Choroid plexus epithelial cell (primary cell): ENCODE measurements at regions not wholly inside any gene's neighbourhood (a gene's known extent, or its start where the extent isn't known, plus 50 kb on each side); places are given as distances from the start of the nearest gene placed in this dataset.
A peak's percentile ranks its signal among the peaks of the same experiment; 100 is the strongest.

ENCODE experiments used
- DNase-seq: peaks from one replicate; pipeline ENCODE4 v3.0.0-alpha.2; 2010; ENCODE audit warnings: low read depth
- H3K4me3 ChIP-seq: 2 replicates; pipeline ENCODE4 v1.5.1; 2011; ENCODE audit warnings: low read depth, mild to moderate bottlenecking, control low read depth, low read length, moderate library complexity
- TF ChIP-seq, protein P1 (sequence below): conservative IDR thresholded peaks from 2 replicates; pipeline ENCODE4 v1.5.1; 2011; ENCODE audit warnings: low read depth, mild to moderate bottlenecking, control low read depth, inconsistent platforms, low read length, moderate library complexity

DNA sequence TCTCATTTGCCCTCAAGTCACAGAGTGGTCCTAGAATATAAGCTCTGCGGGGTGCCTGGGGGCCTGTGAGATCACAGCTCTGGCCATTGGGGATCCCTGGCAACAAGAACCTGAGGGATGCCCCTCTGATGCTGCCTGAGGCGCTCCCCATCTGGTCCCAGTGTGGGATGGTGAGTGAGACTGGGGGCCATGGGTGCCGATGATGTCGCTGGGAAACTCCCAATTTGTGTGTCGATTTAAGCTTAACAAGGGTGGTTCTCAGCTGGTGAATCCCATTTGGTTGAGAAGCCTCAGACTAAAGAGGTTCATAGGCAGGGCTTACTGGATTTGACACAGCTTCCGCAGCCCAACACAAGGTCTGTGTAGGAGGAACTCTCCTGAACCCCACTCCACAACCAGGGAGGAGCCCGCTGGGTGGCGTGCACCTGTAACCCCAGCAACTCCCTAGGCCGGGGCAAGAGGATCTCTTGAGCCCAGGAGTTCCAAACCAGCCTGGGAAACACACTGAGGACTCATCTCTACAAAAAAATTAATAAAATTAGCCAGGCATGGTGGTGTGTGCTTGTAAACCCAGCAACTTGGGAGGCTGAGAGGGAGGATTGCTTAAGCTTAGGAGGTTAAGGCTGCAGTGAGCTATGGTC is 63.7 kb upstream of the SIAH1 start:
- TF ChIP-seq, protein P1, sequence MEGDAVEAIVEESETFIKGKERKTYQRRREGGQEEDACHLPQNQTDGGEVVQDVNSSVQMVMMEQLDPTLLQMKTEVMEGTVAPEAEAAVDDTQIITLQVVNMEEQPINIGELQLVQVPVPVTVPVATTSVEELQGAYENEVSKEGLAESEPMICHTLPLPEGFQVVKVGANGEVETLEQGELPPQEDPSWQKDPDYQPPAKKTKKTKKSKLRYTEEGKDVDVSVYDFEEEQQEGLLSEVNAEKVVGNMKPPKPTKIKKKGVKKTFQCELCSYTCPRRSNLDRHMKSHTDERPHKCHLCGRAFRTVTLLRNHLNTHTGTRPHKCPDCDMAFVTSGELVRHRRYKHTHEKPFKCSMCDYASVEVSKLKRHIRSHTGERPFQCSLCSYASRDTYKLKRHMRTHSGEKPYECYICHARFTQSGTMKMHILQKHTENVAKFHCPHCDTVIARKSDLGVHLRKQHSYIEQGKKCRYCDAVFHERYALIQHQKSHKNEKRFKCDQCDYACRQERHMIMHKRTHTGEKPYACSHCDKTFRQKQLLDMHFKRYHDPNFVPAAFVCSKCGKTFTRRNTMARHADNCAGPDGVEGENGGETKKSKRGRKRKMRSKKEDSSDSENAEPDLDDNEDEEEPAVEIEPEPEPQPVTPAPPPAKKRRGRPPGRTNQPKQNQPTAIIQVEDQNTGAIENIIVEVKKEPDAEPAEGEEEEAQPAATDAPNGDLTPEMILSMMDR = no peak
- no peak overlapping the region for H3K4me3 ChIP-seq
- no peak for DNase-seq

DNA sequence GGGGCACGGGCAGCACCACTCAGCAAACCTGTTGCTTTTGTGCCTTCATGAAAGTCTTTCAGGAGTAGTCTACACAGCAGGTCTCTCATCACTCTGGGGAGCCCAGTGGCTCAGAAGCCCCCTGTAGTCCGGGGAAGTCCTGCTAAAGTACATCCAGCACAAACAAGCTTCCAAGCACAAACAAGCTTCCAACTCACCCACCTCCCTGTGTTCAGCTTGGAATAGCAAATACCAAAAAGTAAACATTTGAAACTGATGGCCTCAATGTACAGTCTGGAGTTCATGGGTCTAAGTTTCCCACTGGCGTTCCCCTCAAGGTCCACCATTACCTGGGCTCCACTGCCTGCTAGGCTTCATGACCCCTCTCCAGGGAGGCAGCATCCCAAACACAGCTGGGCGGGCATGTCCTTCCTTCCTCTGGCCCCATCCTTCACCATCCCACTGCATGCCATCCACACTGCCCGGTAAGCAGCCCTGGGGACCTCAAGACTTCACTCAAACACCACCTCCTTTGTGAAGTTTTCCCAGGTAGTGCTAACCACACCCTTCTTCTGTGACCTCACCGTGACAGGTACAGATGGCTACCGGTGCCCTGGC is 62.8 kb upstream of the SIAH1 start:
- TF ChIP-seq, protein P1 = no peak
- no peak overlapping the region for H3K4me3 ChIP-seq
- no peak for DNase-seq

DNA sequence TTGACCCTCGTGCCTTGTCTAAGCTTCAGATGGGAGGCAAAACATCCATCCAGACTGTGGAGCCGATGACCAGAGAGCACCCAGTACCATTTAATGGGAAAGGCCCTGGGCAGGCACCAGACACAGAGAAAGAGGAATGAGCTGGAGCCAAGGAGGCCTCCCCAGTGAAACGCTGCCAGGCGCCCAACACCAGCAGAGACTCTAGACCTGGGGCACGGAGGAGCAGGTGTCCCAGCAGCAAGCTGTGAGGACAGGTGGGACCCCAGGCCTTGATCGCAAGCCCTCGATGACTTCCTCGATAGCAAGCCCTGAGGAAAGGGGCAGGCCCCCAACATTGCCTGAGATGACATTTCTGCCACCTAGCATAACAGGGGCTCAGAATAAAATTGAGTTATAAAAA is 62.2 kb upstream of the SIAH1 start:
- TF ChIP-seq, protein P1 = no peak
- no peak for DNase-seq
- no peak overlapping the region for H3K4me3 ChIP-seq

- TF ChIP-seq, protein P1 = no peak
- no peak for DNase-seq
- H3K4me3 ChIP-seq = no peak overlapping the region
These were observed 61.3 kb upstream of the SIAH1 start for GRCh38 chr16:48446534-48446920.

DNA sequence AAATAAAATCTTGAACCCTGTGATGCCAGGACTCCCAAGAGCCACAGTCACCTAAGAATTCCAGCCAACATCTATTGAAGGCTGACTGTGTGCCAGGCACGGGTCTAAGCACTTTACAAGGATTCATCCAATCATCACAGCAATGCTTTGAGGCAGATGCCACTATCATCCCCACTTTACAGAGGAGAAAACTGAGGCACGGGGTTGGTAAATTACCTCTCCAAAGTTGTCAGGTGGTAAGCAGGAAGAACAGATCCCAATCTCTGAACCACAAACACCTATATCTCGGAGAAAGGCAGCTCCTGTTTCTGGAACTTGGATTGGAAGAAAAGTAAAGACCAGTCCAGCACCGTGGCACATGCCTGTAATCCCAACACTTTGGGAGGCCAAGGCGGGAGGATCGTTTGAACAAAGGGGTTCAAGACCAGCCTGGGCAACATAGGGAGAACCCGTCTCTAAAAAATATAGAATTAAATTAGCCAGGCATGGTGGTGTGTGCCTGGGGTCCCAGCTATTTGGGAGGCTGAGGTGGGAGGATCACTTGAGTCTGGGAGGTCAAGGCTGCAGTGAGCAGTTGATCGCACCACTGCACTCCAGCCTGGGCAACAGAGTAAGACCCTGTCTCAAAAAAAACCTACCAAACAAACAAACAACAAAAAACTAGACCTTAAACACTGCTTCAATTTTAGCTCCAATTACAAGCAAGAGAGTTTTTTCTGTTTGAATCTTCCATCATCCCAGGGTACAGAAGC is 60.7 kb upstream of the SIAH1 start:
- TF ChIP-seq, protein P1 = no peak

DNA sequence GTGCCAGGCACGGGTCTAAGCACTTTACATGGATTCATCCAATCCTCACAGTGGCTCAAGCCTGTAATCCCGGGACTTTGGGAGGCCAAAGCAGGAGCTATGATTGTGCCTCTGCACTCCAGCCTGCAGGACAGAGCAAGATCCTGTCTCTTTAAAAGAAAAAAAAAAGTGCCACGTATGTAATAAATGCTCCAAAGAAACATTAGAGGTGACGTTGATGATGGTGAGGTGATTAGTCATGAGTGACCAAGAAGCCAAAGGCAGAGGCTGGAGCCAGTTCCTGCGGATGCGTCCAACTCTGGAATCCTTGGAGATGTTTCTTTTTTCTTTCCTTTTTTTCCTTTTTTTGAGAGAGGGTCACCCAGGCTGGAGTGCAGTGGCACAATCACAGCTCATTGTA is 59.4 kb upstream of the SIAH1 start:
- TF ChIP-seq, protein P1 = no peak
- no peak overlapping the region for H3K4me3 ChIP-seq
- peak; percentile 92 for DNase-seq

More for the DNA sequence above, 60.7 kb upstream of the SIAH1 start:
- no peak for DNase-seq
- H3K4me3 ChIP-seq = no peak overlapping the region
